ENCODE measurements at regions not wholly inside any gene's neighbourhood (a gene's known extent, or its start where the extent isn't known, plus 50 kb on each side); places are given as distances from the start of the nearest gene placed in this dataset.
A peak's percentile ranks its signal among the peaks of the same experiment; 100 is the strongest.

DNA sequence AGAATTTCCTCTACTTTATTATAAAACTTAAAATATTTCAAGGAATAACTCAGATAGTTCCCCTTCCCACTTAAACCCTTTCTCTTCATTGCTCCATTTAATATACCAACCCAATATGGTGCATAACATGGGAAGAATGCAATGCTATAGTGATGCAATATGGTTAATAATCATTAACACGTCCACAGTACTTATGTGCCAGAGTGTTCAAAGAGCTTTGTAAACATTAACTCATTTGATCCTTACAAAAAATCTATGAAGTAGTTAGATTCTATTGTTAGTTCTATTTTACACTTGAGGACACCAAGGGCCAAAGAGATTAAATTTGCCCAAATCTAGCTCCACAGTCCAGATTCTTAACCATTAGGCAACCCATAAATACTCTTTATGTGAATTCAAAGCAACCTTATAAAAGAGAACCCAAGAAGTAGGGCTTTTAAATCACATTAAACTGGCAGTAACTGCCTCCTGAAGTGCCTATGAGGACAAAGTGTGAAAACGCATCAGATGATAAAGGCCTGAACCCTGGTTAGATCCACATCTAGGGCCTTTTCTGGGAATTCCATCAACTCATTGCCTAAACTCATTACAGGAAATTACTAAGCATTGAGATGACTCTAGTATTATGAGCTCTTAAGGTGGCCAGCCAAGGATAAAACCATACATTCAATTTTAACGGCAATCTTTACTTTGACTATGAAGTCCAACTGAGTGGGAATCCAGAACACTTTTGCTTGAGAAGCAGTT, 94.3 kb downstream of the AREG start:
- no peak for DNase-seq (ENCODE audit: low read depth)

DNA sequence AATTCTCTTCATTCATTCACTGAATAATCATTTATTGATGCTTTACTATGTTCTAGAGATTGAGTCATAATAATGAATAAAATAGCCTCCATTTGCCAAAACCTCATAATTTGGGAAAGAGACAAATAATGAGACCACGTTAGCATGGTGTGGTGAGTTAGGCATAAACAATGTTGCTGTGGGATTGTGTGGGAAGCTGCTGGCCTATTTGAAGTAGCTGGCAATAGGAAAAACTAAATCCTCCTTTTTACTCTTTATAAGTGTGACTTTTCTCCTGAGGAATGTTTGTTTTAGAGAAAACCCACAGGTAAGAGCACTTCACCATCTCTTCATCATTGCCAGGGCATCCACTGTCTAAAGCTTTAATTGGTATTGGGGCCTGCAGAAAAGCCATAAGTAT, 95.3 kb downstream of the AREG start:
- POLR2A ChIA-PET = interaction anchor here (0.6 kb wide), 1 partner anchor 17 kb away, joined by 3 read pairs; no protein-coding TSS in a partner anchor
- Histone ChIP-seq H3K4me3 (ENCODE audit: low read depth, low read length) (no peak overlapping the region), H3K36me3 (ENCODE audit: control insufficient read depth, insufficient read depth, low read length) (no peaks in the 10 kb centered on the region), H3K27me3 (ENCODE audit: control insufficient read depth, insufficient read depth, low read length) (no peaks in the 10 kb centered on the region)
- CTCF ChIA-PET = interaction anchor here (1.6 kb wide), 1 partner anchor 162 kb away, joined by 4 read pairs; no protein-coding TSS in a partner anchor
- TF ChIP-seq, protein P1, sequence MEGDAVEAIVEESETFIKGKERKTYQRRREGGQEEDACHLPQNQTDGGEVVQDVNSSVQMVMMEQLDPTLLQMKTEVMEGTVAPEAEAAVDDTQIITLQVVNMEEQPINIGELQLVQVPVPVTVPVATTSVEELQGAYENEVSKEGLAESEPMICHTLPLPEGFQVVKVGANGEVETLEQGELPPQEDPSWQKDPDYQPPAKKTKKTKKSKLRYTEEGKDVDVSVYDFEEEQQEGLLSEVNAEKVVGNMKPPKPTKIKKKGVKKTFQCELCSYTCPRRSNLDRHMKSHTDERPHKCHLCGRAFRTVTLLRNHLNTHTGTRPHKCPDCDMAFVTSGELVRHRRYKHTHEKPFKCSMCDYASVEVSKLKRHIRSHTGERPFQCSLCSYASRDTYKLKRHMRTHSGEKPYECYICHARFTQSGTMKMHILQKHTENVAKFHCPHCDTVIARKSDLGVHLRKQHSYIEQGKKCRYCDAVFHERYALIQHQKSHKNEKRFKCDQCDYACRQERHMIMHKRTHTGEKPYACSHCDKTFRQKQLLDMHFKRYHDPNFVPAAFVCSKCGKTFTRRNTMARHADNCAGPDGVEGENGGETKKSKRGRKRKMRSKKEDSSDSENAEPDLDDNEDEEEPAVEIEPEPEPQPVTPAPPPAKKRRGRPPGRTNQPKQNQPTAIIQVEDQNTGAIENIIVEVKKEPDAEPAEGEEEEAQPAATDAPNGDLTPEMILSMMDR (IDR thresholded peaks at IDR 0.05; ENCODE audit: insufficient read depth, low read depth, low read length) = no peak
- DNase-seq (ENCODE audit: low read depth) = peak; percentile 40

More for the DNA sequence above, 94.3 kb downstream of the AREG start:
- ChIA-PET CTCF (interaction anchor here (1.6 to 1.7 kb wide), 2 partner anchors 94 to 161 kb away, joined by 4 read pairs; partner anchors contain the start of gene AREG), POLR2A (no interaction called here)
- no peak overlapping the region for H3K4me3 ChIP-seq (ENCODE audit: low read depth, low read length)
- no peaks in the 10 kb centered on the region for H3K27me3 ChIP-seq (ENCODE audit: control insufficient read depth, insufficient read depth, low read length)
- no peaks in the 10 kb centered on the region for H3K36me3 ChIP-seq (ENCODE audit: control insufficient read depth, insufficient read depth, low read length)
- TF ChIP-seq, protein P1 (IDR thresholded peaks at IDR 0.05; ENCODE audit: insufficient read depth, low read depth, low read length) = no peak

DNA sequence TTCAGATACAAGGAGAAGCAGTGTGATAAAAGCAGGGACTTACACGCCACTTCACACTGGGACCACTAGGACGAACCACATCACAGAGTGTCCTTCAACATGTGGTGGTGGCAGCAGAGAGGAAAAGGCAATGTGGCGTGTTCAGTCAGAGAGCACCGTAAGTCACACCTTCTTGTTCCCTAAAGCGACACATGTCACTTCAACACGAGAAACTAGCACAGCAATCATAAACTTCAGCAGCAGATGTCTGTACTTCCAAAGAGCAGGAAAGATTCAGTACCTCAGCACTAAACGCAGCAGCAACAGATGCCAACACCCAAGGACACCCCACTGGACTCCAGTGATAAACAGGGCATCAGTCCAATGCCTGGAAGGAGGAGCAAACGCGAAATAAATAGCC, 96.7 kb downstream of the AREG start:
- ChIA-PET CTCF (interaction anchor here (1.2 kb wide), 1 partner anchor 222 kb away, joined by 3 read pairs; no protein-coding TSS in a partner anchor), POLR2A (no interaction called here)
- H3K27me3 ChIP-seq (ENCODE audit: control insufficient read depth, insufficient read depth, low read length) = no peaks in the 10 kb centered on the region
- no peak for DNase-seq (ENCODE audit: low read depth)
- TF ChIP-seq, protein P1 (IDR thresholded peaks at IDR 0.05; ENCODE audit: insufficient read depth, low read depth, low read length) = no peak
- no peaks in the 10 kb centered on the region for H3K36me3 ChIP-seq (ENCODE audit: control insufficient read depth, insufficient read depth, low read length)
- H3K4me3 ChIP-seq (ENCODE audit: low read depth, low read length) = no peak overlapping the region

- H3K27me3 ChIP-seq (ENCODE audit: control insufficient read depth, insufficient read depth, low read length) = no peaks in the 10 kb centered on the region
- DNase-seq (ENCODE audit: low read depth) = no peak
- ChIA-PET POLR2A (no interaction called here), CTCF (interaction anchor here (1.1 to 1.4 kb wide), 2 partner anchors 9 to 11 kb away, joined by 3 to 6 read pairs; no protein-coding TSS in a partner anchor)
- TF ChIP-seq, protein P1 (IDR thresholded peaks at IDR 0.05; ENCODE audit: insufficient read depth, low read depth, low read length) = no peak
- no peak overlapping the region for H3K4me3 ChIP-seq (ENCODE audit: low read depth, low read length)
- H3K36me3 ChIP-seq (ENCODE audit: control insufficient read depth, insufficient read depth, low read length) = no peaks in the 10 kb centered on the region
These were observed 98.4 kb downstream of the AREG start for GRCh38 chr4:74543231-74543781.

GRCh38 chr4:74543983-74544382, 99.0 kb downstream of the AREG start:
- DNase-seq (ENCODE audit: low read depth) = peak; percentile 33
- CTCF ChIA-PET = interaction anchor here (1.1 to 1.4 kb wide), 2 partner anchors 10 to 12 kb away, joined by 3 to 6 read pairs; no protein-coding TSS in a partner anchor
- TF ChIP-seq, protein P1 (IDR thresholded peaks at IDR 0.05; ENCODE audit: insufficient read depth, low read depth, low read length) = no peak
- no peak overlapping the region for H3K4me3 ChIP-seq (ENCODE audit: low read depth, low read length)
- H3K36me3 ChIP-seq (ENCODE audit: control insufficient read depth, insufficient read depth, low read length) = no peaks in the 10 kb centered on the region
- H3K27me3 ChIP-seq (ENCODE audit: control insufficient read depth, insufficient read depth, low read length) = no peaks in the 10 kb centered on the region
- POLR2A ChIA-PET = no interaction called here

Measured in BJ (cell line).